ENCODE measurements at regions not wholly inside any gene's neighbourhood (a gene's known extent, or its start where the extent isn't known, plus 50 kb on each side); places are given as distances from the start of the nearest gene placed in this dataset.
"Not testable (repeated sequence)": the region's sequence is repeated elsewhere in the genome, so short reads cannot be mapped to it uniquely, and the experiment has no call there.

- no peak for TF ChIP-seq POLR2A (IDR thresholded peaks at IDR 0.05)
- TF ChIP-seq, protein P1, sequence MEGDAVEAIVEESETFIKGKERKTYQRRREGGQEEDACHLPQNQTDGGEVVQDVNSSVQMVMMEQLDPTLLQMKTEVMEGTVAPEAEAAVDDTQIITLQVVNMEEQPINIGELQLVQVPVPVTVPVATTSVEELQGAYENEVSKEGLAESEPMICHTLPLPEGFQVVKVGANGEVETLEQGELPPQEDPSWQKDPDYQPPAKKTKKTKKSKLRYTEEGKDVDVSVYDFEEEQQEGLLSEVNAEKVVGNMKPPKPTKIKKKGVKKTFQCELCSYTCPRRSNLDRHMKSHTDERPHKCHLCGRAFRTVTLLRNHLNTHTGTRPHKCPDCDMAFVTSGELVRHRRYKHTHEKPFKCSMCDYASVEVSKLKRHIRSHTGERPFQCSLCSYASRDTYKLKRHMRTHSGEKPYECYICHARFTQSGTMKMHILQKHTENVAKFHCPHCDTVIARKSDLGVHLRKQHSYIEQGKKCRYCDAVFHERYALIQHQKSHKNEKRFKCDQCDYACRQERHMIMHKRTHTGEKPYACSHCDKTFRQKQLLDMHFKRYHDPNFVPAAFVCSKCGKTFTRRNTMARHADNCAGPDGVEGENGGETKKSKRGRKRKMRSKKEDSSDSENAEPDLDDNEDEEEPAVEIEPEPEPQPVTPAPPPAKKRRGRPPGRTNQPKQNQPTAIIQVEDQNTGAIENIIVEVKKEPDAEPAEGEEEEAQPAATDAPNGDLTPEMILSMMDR (IDR thresholded peaks at IDR 0.05) = no peak
- 61 to 69% methylated on average over 1 of the region's 1 CpG for WGBS, 2 donors
- intact Hi-C loops (cut with DNase I; ENCODE audit: low total_unique reads) = no loop called here
- no peak overlapping the region for H3K4me3 ChIP-seq (ENCODE audit: low read depth, poor library complexity, severe bottlenecking)
- no peak for DNase-seq (ENCODE audit: low spot score in 2 of 2)
These were observed 267.8 kb upstream of the NRP1 start for GRCh38 chr10:33602278-33602677.

GRCh38 chr10:33600381-33600780 is 265.9 kb upstream of the NRP1 start:
- intact Hi-C loops (cut with DNase I; ENCODE audit: low total_unique reads) = no loop called here
- no peak for TF ChIP-seq POLR2A (IDR thresholded peaks at IDR 0.05)
- TF ChIP-seq, protein P1 (IDR thresholded peaks at IDR 0.05) = no peak
- WGBS, 2 donors = 63 to 81% methylated on average over 3 of the region's 3 CpGs
- no peak for DNase-seq (ENCODE audit: low spot score in 2 of 2)
- H3K4me3 ChIP-seq (ENCODE audit: low read depth, poor library complexity, severe bottlenecking) = no peak overlapping the region

- no peak for DNase-seq (ENCODE audit: low spot score in 2 of 2)
- WGBS, 2 donors = 70 to 76% methylated on average over 6 of the region's 6 CpGs
These were observed 262.0 kb upstream of the NRP1 start for GRCh38 chr10:33596422-33596821.

DNA sequence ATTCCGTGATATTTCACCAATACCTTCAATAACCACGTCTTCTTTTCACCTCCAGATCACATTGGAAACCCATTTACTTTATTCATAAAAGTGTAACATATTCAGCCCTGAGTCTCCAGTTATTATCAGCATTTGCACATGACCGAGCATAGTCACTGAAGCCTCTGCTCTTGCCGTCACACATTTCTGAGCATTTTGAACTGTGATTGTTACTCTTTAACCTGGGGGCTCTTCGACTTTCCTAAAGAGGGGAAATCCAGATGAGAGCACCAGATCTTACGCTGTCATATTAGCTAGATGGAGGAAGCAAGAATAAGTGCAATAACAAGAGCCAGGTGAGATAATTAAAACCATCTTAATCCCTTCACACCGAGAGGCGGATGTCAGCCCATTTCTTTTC is 260.0 kb upstream of the NRP1 start:
- TF ChIP-seq, protein P1 (IDR thresholded peaks at IDR 0.05) = no peak
- no peak for TF ChIP-seq POLR2A (IDR thresholded peaks at IDR 0.05)
- H3K4me3 ChIP-seq (ENCODE audit: low read depth, poor library complexity, severe bottlenecking) = no peak overlapping the region
- DNase-seq (ENCODE audit: low spot score in 2 of 2) = no peak
- WGBS, 2 donors = 50 to 69% methylated on average over 8 of the region's 8 CpGs
- intact Hi-C loops (cut with DNase I; ENCODE audit: low total_unique reads) = no loop called here

More at GRCh38 chr10:33596422-33596821, 262.0 kb upstream of the NRP1 start:
- no peak overlapping the region for H3K4me3 ChIP-seq (ENCODE audit: low read depth, poor library complexity, severe bottlenecking)
- intact Hi-C loops (cut with DNase I; ENCODE audit: low total_unique reads) = no loop called here
- TF ChIP-seq POLR2A (IDR thresholded peaks at IDR 0.05) = no peak
- TF ChIP-seq, protein P1 (IDR thresholded peaks at IDR 0.05) = no peak

DNA sequence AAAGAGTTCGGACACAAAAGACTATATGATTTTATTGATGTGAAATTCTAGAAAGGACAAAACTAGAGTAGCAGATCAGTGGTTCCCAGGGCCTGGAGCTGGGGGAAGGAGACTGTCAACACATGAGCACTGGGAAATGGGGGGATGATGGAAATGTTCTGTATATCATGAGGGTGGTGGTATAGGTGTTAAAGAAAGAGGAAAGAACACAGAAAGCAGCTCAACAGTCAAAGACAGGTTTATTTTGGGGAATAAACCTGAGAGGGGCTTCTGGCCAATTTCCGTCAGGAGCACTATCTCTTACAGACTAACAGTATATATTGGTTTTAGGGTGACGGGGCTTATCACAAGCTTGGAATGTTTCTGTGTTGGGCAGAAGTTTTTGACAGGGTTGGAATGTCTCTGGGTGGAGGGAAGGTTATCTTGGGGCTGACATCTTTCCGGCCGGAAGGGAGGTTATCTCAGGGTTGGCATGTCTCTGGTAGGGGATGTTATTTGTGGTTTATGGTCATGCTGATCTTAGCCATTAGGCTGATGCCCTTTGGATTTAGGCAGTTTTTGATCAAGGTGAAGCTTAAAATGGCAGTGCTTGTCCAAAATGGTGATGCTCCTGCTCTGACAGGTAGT is 254.6 kb upstream of the NRP1 start:
- no peak for DNase-seq (ENCODE audit: low spot score in 2 of 2)
- intact Hi-C loops (cut with DNase I; ENCODE audit: low total_unique reads) = no loop called here
- TF ChIP-seq POLR2A (IDR thresholded peaks at IDR 0.05) = no peak
- TF ChIP-seq, protein P1 (IDR thresholded peaks at IDR 0.05) = no peak
- no peak overlapping the region for H3K4me3 ChIP-seq (ENCODE audit: low read depth, poor library complexity, severe bottlenecking)
- 95% methylated on average over 5 of the region's 5 CpGs for WGBS, 2 donors

DNA sequence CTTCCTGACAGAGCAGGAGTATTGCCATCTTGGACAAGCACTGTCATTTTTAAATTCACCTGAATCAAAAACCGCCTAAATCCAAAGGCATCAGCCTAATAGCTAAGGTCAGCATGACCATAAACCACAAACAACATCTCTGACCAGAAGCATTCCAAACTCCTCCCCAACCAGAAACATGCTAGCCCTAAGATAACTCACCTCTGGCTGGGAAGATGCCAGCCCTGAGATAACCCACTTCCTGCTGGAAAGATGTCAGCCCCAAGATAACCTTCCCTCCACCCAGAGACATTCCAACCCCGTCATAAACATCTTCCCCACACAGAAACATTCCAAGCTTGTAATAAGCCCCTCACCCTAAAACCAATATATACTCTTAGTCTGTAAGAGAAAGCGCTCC is 250.1 kb upstream of the NRP1 start:
- DNase-seq (ENCODE audit: low spot score in 2 of 2); H3K4me3 ChIP-seq (ENCODE audit: low read depth, poor library complexity, severe bottlenecking); intact Hi-C loops (cut with DNase I; ENCODE audit: low total_unique reads): not testable (repeated sequence)
- 72 to 83% methylated on average over 3 of the region's 3 CpGs for WGBS, 2 donors
